ENCODE measurements at regions not wholly inside any gene's neighbourhood (a gene's known extent, or its start where the extent isn't known, plus 50 kb on each side); places are given as distances from the start of the nearest gene placed in this dataset.

DNA sequence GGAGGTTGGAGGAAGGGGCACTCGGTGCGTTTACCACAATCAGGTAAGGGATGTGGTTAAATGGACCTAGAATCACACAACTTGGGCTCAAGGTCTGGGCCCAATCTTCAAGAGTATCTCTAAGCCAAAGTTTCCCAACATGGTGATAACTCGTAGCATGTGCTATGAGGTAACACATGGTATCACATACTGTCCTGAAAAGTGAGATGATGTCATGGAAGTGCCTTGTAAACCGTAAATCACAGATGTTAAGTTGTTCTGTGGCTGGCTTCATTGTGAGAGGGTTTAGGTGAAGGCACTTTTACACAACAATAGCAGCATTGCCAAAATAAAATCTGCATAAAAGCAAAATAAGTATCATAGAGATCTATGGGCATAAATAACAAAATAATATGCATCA is 551.8 kb downstream of the PLCL1 start:
- DNase-seq = no peak

DNA sequence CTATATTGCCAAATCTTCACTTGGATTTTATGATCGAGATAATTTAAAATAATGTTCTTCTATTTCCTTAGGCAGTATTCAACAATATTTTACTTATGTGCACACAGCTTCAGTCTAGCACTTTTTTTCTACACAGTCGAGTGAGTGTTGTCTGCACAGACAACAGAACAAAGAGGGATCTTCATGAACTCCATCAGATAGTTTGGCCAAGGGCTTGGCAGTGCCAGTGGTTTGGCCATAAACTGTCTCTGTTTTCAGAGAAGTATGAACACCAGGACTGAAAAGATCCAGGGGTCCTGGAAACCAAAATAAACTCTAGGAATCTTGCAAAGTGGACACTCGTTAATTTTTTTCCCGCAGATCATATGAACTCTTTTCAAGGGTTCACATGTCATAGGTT is 547.3 kb downstream of the PLCL1 start:
- peak in 8 of 58 donors; percentile 2 to 31 (median 16) for DNase-seq

DNA sequence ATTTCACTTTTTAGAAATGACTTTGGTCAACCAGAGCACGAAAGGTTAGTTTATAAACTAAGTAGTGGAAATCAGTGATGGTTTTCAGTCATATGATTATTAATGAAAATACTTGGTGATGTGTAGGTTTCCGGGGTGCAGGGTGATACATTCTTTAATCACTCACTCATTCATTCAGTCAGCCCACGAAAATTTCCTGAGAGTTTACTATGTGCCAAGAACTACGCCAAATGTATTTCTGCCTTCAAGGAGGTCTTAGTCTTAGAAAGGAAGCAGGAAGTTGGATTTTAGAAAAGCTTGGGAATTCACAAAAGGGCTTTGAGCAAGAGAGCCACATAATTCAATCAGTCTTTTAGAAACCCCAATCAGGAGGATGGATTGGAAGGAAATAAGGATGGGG is 543.6 kb downstream of the PLCL1 start:
- DNase-seq = no peak

DNA sequence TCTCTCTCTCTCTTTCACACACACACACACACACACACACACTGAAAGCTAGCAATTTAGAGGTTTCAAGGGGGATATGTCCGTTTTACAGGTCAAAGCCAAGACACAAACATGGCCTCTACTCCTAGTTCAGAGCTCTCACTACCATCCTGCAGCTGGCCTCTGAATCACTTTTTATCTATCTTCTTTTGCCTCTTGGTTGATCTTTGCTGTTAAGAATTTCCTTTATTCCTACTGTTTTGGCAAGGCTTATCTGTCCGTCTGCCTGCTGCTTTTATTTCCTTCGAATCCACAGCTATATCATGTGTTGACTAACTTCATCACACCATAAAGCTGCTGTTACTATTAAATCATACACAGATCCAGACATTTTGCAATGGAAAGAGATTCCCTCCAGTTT is 543.0 kb downstream of the PLCL1 start:
- DNase-seq = no peak

DNA sequence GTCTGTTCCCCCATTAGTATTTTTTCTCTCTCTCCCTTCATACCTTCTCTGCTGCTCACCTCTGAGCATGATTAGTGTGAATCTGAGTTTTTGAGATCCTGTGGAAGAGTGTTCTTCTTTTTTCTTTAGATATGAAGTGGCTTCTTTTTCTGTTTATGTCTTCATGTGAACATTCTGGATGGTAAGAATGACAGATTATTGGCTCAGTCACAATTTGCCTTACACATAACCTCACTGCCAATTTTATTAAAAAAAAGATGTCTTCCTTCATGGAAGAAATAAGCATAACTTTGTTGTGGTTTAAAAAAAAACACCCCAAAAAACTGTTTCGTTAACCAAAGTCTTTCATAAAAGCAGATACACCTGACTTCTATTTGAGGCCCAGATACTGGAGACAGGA is 539.1 kb downstream of the PLCL1 start:
- DNase-seq = no peak

DNA sequence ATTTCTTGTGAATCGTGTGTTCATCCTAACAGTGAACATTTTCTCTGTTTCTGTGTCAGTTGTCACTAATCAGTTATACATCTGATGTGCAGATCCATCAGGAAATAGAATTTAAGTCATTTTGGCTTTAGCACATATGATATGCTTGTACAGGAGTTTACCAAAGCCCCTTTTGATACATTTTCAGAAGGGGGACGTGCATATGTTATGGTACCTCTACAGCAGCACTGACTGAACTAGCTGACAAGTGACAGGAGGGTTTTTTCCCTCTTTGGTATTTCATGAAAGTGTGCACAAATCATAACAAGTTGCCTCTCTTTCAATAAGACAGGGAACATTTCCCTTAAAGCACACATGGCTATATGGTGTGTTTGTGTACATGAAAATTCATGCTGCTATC is 536.5 kb downstream of the PLCL1 start:
- DNase-seq = no peak

DNA sequence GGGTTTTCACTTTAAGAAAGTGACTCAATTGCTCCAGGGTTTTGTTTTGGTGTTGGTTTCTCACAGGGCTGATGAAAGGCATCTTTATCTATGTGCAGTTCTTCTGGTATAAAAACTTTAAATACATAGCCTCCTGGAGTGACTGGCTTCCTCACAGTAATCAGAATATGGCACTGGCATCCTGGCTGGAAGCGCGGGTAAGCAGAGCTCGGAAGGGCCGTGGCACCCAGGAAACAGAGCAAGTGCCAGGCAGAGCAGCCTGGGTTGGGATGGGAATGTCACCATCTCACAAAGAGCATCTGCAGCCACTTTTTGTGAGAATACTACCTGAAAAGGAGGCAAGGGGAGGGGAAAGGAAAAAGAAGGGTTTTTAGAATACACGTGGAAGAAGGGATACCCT is 534.7 kb downstream of the PLCL1 start:
- no peak for DNase-seq

DNA sequence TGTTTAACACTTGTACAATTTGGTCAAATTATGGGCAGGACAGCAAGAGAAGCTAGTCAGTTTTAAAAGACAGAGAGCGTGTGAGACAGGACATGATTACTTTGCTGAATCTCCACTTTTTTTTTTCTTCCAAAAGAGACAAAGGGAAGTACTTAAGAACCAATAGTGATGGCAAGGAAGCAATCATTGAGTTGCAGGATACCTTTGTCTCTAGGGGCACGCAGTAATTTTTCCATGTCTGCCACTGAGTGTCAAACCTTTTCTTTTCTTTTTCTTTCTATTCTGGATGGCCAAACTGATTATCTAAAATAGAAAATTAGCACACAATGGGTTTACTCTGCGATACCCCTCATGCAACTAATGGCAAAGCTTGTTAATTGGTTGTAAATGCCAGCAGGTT is 533.0 kb downstream of the PLCL1 start:
- no peak for DNase-seq

DNA sequence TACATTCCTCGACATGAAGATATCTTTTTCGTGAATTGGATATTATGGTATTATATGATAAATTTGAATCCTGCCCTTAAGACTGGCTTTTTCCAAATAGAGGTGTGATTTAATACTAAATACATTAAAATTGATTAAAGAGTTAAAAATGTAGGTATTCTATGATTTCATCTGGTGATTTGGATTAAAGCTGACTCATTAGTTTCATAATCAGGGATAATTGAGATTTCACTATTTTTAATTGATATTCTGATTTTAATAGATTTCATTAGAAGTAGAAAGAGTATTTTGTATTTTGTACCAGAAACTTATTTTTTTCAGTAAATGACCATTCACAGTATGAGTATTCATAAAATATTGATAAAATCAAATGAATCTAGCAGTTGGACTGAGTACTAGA is 524.1 kb downstream of the PLCL1 start:
- DNase-seq = no peak

DNA sequence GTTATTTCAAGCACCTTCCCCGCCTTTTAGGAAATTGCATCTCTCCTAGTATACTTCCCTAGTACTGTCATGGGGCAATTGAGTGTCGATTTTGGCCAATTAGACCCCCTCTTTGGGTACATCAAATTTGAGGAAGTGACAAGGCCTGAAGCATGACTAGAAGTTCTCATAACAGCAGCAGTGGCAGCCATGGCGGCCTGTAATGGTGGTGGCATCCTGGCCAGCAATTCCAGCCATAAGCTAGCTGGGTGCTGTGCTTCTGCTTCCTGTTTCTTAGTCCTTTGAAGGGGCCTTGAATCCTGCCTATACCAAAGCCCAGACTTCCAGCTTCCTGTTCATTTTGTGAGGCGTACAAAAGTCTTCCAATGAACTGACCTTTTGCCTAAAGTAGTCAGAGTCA is 523.1 kb downstream of the PLCL1 start:
- DNase-seq = no peak

DNA sequence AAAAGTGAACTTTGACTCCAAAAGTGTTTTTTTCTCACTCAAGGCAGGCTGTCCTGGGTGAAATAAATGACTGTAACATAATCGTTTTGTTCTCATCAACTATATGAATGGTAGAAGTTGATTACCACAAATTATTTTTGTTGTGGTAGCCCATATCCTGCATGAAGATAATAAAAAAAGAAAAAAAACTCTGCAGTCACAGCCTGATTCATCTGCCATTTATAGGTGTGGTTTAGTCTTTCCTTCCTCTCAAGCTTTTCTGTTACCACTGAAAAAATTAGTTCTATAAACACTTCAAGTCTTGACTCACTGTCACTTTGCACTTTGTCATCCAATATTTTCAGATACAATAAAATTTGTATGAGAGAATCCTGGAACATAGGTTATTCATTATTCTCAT is 522.0 kb downstream of the PLCL1 start:
- no peak for DNase-seq

DNA sequence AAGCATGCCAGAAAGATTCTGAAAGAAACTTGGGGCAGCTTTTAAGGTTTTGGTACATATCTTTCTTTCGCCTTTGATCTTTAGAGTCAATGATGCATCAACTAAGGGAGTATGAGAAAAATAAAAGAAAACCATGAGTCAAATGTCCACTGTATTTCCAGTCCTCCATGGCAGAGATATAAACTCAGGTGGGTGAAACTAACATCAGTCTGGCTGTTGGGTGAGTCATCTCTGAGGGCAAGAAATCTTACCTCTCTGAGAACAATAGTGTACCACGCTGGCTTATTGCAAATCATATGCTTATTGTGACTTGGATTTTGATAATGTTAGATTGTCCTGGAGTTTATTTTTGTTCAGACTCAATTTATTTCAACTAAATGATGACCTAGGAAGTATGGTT is 521.0 kb downstream of the PLCL1 start:
- no peak for DNase-seq

DNA sequence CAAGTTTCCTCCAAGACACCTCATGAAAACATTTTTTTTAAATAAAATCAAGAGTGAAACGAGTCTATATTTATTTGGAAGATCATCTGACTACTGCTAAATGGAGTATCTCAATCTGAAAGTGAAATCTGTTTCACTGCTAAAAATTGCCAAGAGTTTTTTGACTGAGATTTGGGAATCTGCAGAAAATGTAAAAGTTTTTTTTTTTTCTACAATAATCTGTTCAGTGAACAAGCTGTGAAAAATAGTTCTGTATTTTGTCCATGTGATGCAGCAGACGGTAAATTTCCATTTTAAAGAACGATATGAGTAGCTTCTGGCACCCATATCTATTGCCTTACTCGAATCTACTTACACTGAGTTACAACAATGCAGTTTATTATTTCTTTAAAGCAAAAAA is 519.7 kb downstream of the PLCL1 start:
- no peak for DNase-seq

DNA sequence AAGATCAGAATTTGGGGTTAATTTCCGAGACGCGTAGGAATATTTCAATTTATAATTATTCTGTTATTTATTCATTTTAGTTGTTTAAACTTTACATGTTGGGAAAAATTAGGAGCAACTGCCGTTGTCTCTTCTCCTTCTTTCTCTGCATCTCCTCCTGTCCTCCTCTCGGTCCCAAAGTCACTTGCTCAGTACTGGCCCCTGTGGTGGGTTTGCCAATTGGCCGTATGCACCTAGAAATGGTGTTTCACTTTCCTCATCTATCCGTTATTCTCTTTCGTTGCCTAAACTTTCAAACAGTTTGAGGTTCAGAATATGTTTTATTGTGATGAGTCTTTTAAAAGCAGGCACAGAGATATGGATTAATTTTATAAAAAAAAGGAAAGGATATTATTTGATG is 517.9 kb downstream of the PLCL1 start:
- DNase-seq = peak in 1 of 58 donors; percentile 3

DNA sequence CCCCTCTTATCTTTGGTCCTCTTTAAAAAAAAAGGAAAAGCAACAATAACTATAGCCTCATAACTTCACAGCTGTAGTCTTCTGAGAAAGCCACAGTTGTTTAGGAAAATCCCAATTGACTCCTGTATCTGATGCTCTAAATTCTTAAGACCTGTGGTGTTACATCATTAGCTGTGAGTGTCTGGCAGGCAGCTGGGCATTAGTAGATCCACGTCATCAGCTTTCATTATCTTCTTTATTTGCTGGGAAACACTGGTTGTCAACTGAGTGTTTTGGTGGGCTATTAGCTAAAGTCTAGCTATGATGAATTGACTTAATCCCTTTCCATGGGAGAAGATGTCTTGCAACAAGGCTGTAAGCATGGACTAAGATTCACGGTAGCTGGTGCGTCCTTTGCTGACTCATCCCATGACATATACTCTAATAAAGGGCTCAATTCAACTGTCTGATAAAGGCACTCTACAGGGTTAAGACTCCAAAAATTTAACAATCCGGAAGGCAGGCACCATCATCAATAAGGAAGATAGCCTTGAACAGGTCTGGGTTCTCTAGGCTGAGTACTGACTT is 517.2 kb downstream of the PLCL1 start:
- DNase-seq = no peak

DNA sequence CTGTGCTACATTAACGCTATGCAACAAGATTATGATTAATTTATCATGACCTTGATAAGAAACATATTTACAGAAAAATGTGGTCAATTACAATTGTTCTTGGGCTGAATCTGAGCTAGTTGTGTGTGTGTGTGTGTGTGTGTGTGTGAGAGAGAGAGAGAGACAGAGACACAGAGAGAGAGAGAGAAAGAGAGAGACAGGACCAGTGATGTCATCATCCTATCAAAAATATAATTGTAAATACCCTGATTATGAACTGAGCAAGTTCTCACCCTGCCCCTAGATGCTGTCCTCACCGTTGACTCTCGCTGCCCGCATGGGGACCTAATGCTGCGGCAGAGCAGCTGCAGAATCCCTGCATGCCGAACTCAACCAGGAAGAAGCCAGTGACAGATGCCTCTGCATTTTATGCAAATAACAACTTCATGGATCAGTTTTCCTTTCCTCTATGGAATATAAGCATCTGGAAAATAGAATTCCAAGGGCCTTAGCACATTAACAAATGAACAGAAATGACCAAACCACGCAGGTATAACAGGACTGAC is 512.5 kb downstream of the PLCL1 start:
- no peak for DNase-seq

DNA sequence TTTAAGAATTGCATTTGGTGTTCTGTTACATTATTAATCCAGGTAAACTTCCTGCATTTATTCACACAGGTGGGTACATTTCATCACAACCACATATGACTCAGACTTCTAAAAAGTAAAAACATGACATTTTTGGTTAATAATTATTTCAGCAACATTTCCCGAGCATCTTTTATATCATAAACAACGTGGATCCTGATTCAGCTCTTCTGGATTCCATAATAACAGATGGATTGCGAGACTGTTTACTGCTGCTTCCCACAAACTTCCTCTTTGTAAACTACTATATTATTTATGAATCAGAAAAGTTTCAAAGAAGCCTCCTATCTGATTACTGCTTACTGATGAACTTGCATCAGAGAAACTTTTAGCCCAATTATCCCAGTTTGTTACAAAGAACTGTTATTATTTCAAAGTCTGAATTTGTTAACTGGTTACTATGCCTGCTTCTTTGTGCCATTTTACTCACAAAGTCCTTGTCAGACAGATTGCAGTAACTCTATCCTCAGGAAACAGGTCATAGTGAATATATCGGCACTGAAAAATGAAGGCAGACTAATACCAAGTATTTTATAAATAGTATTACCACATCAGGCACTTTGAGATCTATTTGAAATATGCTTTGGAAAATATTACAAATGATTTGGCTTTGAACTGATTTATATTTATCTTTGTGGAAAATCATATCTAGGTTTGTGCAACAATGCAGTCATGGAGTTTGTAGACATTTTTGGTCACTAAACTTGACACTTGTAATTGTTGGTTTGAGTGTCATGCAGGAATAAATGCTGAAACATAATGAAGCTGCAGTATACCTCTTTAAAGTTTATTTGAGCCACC is 511.6 kb downstream of the PLCL1 start:
- DNase-seq = no peak

DNA sequence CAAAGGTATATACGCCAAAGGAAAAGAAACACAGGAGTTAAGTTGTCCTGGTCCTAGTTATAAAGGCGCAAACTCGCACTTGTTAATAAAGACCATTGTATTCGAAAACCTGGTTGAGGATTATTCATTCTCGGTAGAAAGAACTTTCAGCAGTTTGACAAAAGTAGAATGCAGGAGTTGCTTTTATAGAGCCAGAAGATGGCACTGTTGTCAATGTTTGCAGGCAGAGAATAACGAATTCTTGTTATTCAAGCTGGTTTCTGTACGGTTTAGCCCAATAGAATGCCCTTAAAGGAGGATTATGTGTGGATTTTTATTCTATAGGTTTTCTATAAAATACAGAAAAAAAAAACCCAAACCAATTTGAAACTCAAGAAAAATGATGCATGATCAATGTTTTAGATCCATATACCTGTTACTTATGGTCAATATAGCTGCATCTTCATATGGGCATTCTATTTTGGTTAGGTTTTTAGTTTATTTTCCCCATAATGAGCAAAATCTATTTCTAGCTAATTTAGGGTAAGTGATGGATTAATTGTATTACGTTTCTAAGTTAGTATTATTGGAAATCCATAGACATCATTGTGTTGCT is 510.3 kb downstream of the PLCL1 start:
- DNase-seq = peak in 3 of 58 donors; percentile 3 to 53 (median 34)

DNA sequence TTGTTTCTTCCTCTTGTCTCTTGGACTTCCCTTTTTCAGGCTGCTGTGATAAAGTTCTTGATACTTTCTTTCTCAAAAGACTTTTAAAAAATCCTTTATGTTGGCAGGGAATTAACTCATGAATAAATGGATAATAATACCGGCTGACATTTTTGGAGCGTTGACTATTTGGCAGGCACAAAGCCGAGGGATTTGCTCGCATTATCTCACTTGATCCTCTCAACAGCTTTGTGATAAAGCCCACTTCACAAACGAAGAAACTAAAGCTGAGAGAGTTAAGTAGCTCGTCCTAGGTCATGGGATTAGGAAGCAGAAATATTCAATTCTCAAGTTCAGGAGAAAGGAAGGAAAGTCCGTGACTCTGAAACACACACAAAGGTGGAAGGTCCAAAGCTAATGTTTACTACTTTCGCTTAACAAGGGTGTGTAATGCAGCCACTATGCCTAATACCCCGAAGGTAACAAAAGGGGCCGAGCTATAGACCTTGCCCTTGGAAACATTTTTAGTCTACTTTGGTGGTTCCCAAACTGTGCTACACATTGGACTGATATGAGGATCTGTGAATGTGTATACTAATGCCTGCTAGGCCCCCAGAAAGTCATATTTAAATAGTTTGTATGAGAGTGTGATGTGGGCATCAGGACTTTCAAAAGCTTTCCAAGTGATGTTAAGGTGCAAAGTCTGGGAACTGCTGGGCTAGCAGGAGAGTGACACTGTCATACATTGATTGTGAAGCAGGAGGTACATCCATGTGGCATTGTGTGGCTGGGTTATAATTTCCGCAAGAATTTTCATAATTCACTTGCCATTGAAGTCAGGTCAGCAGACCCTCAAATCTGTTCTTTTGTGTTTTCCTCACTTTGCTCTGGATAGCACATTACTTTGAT is 508.4 kb downstream of the PLCL1 start:
- DNase-seq = no peak

DNA sequence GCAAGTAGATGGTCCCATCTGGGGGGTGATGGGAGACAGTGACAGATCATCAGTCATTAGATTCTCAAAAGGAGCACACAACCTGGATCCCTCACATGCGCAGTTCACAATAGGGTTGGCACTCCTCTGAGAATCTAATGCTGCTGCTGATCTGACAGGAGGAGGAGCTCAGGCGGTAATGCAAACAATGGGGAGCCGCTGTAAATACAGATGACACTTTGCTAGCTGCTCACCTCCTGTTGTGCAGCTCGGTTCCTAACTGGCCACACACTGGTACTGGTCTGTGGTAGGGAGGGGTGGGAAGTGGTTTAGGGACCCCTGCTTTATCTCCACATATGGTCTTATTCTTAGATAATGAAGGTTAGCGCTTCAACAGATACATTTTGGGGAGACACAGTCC is 506.6 kb downstream of the PLCL1 start:
- DNase-seq = no peak

DNA sequence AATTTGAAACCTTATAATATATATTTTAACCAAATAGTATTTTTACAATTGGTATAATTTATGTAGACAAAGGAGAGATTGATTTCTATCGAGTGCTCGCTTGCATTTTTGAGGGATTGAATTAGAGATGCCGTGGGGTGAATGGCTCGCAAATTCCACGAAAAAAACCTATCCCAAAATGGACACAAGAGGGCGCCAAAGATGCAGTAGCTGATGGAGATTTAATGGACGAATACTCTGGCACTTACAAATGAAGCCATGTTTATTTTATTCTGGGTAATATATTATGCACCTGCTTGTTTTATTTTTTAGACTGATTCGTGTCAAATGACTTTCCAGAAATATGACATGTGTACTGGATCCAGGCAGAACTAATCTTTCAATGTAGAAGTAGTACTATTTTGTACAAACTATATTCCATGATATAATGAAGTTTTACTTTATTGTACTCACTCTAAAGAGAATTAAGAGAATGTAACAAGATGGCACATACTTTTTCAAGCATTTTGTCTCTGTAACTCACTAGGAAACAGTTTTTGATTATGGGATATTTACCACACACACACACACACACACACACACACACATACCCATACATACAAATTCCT is 505.4 kb downstream of the PLCL1 start:
- peak in 25 of 58 donors; percentile 2 to 51 (median 22) for DNase-seq
